HL-60 (cell line): ENCODE measurements at regions not wholly inside any gene's neighbourhood (a gene's known extent, or its start where the extent isn't known, plus 50 kb on each side); places are given as distances from the start of the nearest gene placed in this dataset.

Experiments
- CTCF ChIP-seq: IDR thresholded peaks from one replicate; pipeline ENCODE4 v1.5.1; 2011; ENCODE audit warnings: low read length, control low read depth, inconsistent platforms; ENCODE audit not compliant: insufficient read depth
- REST ChIP-seq: IDR thresholded peaks from 2 replicates; pipeline ENCODE4 v1.6.1; 2012; ENCODE audit warnings: low read depth; ENCODE audit not compliant: insufficient replicate concordance

- TF ChIP-seq CTCF (no peak), REST (no peak)
These were observed 89.1 kb upstream of the LUZP2 start for GRCh38 chr11:24407733-24408132.
